ENCODE measurements at regions not wholly inside any gene's neighbourhood (a gene's known extent, or its start where the extent isn't known, plus 50 kb on each side); places are given as distances from the start of the nearest gene placed in this dataset.

DNA sequence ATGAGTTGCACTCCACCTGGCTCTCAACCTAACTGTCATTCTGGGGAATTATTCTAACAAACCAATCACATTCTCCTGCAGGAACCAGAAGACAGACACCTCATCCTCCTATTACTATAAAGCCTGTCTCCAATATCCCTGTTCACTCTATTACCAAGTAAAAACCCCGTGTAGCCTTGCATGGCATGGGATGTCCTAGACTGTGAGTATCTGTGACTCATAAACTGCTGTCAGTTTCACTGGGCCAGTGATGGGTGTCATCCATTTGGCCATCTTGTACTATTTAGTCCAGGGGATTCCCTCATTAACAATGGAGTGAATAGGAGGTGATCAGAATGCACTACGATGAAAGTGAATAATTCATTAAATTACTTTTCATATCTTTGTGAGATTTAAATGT, 608.7 kb downstream of the DNAJB9 start:
- intact Hi-C loops (cut with micrococcal nuclease), result no loop called here
- H3K56ac ChIP-seq (ENCODE audit: extremely low read depth, insufficient read depth, low read length), result no peak overlapping the region
- H3K36me3 ChIP-seq (ENCODE audit: control insufficient read depth, insufficient read depth, low read length), result no peaks in the 10 kb centered on the region
- H3K79me1 ChIP-seq (ENCODE audit: low read depth in 1 of 2, low read length in 2 of 2), result no peaks in the 10 kb centered on the region
- no peak overlapping the region for H3K9ac ChIP-seq (ENCODE audit: low read depth, low read length)
- no peak overlapping the region for H2BK5ac ChIP-seq (ENCODE audit: low read depth, low read length, poor library complexity, severe bottlenecking)
- H3K4me2 ChIP-seq (ENCODE audit: low read depth, low read length), result no peak overlapping the region
- WGBS, 2 experiments (ENCODE audit: extremely low coverage in 2 of 2, insufficient read length in 1 of 2), result no CpG with 5 or more reads among the region's 2 CpGs
- H3K23ac ChIP-seq (ENCODE audit: low read depth, low read length), result no peak overlapping the region
- no peak for DNase-seq
- no peak overlapping the region for H4K91ac ChIP-seq (ENCODE audit: insufficient read depth, low read depth, low read length)
- H3K9me3 ChIP-seq (ENCODE audit: control insufficient read depth, insufficient read depth, low read length), result peaks cover 8% of the 10 kb centered on the region
- CTCF ChIA-PET, result no interaction called here
- no peak overlapping the region for H4K5ac ChIP-seq (ENCODE audit: low read depth, low read length)
- no TSS peak for BruUV-seq (replicated peaks)
- no peak overlapping the region for H4K8ac ChIP-seq (ENCODE audit: low read depth in 2 of 2, low read length in 2 of 2)
- no peak overlapping the region for H2BK20ac ChIP-seq (ENCODE audit: low read depth, low read length)
- no peak for TF ChIP-seq BHLHE40 (IDR thresholded peaks at IDR 0.05; ENCODE audit: low read depth, low read length)
- TF ChIP-seq, protein P1, sequence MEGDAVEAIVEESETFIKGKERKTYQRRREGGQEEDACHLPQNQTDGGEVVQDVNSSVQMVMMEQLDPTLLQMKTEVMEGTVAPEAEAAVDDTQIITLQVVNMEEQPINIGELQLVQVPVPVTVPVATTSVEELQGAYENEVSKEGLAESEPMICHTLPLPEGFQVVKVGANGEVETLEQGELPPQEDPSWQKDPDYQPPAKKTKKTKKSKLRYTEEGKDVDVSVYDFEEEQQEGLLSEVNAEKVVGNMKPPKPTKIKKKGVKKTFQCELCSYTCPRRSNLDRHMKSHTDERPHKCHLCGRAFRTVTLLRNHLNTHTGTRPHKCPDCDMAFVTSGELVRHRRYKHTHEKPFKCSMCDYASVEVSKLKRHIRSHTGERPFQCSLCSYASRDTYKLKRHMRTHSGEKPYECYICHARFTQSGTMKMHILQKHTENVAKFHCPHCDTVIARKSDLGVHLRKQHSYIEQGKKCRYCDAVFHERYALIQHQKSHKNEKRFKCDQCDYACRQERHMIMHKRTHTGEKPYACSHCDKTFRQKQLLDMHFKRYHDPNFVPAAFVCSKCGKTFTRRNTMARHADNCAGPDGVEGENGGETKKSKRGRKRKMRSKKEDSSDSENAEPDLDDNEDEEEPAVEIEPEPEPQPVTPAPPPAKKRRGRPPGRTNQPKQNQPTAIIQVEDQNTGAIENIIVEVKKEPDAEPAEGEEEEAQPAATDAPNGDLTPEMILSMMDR (conservative IDR thresholded peaks at IDR 0.05; ENCODE audit: low read depth, low read length), result no peak
- TF ChIP-seq FOS (IDR thresholded peaks at IDR 0.05; ENCODE audit: low read depth, low read length), result no peak
- no peak for TF ChIP-seq CEBPB (IDR thresholded peaks at IDR 0.05; ENCODE audit: low read depth, low read length)
- no peak for TF ChIP-seq RFX5 (IDR thresholded peaks at IDR 0.05; ENCODE audit: low read depth, low read length)
- TF ChIP-seq RCOR1 (IDR thresholded peaks at IDR 0.05; ENCODE audit: insufficient replicate concordance, low read length), result no peak
- TF ChIP-seq RAD21 (IDR thresholded peaks at IDR 0.05; ENCODE audit: low read length), result no peak
- no peak for TF ChIP-seq MAZ (IDR thresholded peaks at IDR 0.05; ENCODE audit: borderline replicate concordance, low read depth, low read length)
- no peak for TF ChIP-seq NFE2L2 (IDR thresholded peaks at IDR 0.05; ENCODE audit: low read depth, low read length)
- no peak overlapping the region for H2BK120ac ChIP-seq (ENCODE audit: low read depth, low read length)
- no peak overlapping the region for H2AFZ ChIP-seq (replicated peaks; ENCODE audit: low read length, poor library complexity)
- H3K27me3 ChIP-seq (ENCODE audit: control insufficient read depth, insufficient read depth, low read length), result no peaks in the 10 kb centered on the region
- no peak overlapping the region for H2BK15ac ChIP-seq (ENCODE audit: low read depth, low read length)
- no peak for ATAC-seq (ENCODE audit: low read depth)
- H3K9me1 ChIP-seq (ENCODE audit: insufficient read depth, low read length), result no peaks in the 10 kb centered on the region
- H2AK5ac ChIP-seq (ENCODE audit: low read depth, low read length), result no peak overlapping the region
- no peak overlapping the region for H2AK9ac ChIP-seq (replicated peaks; ENCODE audit: low read depth, low read length, poor library complexity)
- POLR2A ChIA-PET (ENCODE audit: unreplicated experiment), result no interaction called here
- no peaks in the 10 kb centered on the region for H3K4me1 ChIP-seq (ENCODE audit: control insufficient read depth, insufficient read depth, low read length)
- no peak overlapping the region for H3K18ac ChIP-seq (ENCODE audit: low read depth, low read length)
- dilution Hi-C loops (cut with HindIII; ENCODE audit: low sequenced_read_pairs, unreplicated experiment), result no loop called here
- no peak overlapping the region for H3K4me3 ChIP-seq (ENCODE audit: insufficient read depth, low read depth, low read length)
- H3K14ac ChIP-seq (replicated peaks; ENCODE audit: low read depth, low read length), result no peak overlapping the region
- in situ Hi-C loops (cut with MboI; ENCODE audit: low sequenced_read_pairs), result no loop called here
- H4K20me1 ChIP-seq (ENCODE audit: insufficient read depth, low read length), result no peaks in the 10 kb centered on the region
- H3K4ac ChIP-seq (ENCODE audit: low read depth, low read length), result no peak overlapping the region
- H3K27ac ChIP-seq (ENCODE audit: insufficient read depth, low read length), result no peak overlapping the region
